Rectal smooth muscle tissue (tissue), 1 donor: ENCODE measurements at regions not wholly inside any gene's neighbourhood (a gene's known extent, or its start where the extent isn't known, plus 50 kb on each side); places are given as distances from the start of the nearest gene placed in this dataset.

Source experiments
- H3K27ac ChIP-seq: one replicate; pipeline ENCODE4 v1.7.0; 2013; ENCODE audit warnings: low read depth, low read length, inconsistent platforms
- H3K27me3 ChIP-seq: one replicate; pipeline ENCODE4 v1.7.0; 2013; ENCODE audit warnings: low read length; ENCODE audit not compliant: control insufficient read depth, insufficient read depth
- H3K36me3 ChIP-seq: one replicate; pipeline ENCODE4 v1.7.0; 2013; ENCODE audit warnings: low read length; ENCODE audit not compliant: control insufficient read depth, insufficient read depth
- H3K4me1 ChIP-seq: one replicate; pipeline ENCODE4 v1.7.0; 2013; ENCODE audit warnings: low read length; ENCODE audit not compliant: control insufficient read depth, insufficient read depth
- H3K4me3 ChIP-seq: one replicate; pipeline ENCODE4 v1.7.0; 2013; ENCODE audit warnings: low read length
- H3K9ac ChIP-seq: one replicate; pipeline ENCODE4 v1.7.0; 2013; ENCODE audit warnings: low read length

- Histone ChIP-seq H3K9ac (no peak overlapping the region), H3K36me3 (no peaks in the 10 kb centered on the region), H3K27ac (no peak overlapping the region), H3K27me3 (no peaks in the 10 kb centered on the region), H3K4me3 (no peak overlapping the region), H3K4me1 (no peaks in the 10 kb centered on the region)
These were observed 821.5 kb upstream of the C9orf72 start for GRCh38 chr9:28394774-28395173.

- Histone ChIP-seq H3K27me3 (no peaks in the 10 kb centered on the region), H3K27ac (no peak overlapping the region), H3K4me3 (no peak overlapping the region), H3K36me3 (no peaks in the 10 kb centered on the region), H3K4me1 (no peaks in the 10 kb centered on the region), H3K9ac (no peak overlapping the region)
These were observed 822.8 kb upstream of the C9orf72 start for GRCh38 chr9:28396058-28396457.

GRCh38 chr9:28407351-28407750 is 834.1 kb upstream of the C9orf72 start:
- Histone ChIP-seq H3K4me3 (no peak overlapping the region), H3K27me3 (no peaks in the 10 kb centered on the region), H3K9ac (no peak overlapping the region), H3K27ac (no peak overlapping the region), H3K4me1 (no peaks in the 10 kb centered on the region), H3K36me3 (no peaks in the 10 kb centered on the region)

GRCh38 chr9:28409919-28410318 is 836.6 kb upstream of the C9orf72 start:
- Histone ChIP-seq H3K4me3 (no peak overlapping the region), H3K4me1 (no peaks in the 10 kb centered on the region), H3K9ac (no peak overlapping the region), H3K27me3 (no peaks in the 10 kb centered on the region), H3K36me3 (no peaks in the 10 kb centered on the region), H3K27ac (no peak overlapping the region)

- no peak overlapping the region for H3K27ac ChIP-seq
- H3K9ac ChIP-seq = no peak overlapping the region
- no peaks in the 10 kb centered on the region for H3K36me3 ChIP-seq
These were observed 837.1 kb upstream of the C9orf72 start for GRCh38 chr9:28410411-28410810.

GRCh38 chr9:28413471-28413870 is 840.2 kb upstream of the C9orf72 start:
- H3K9ac ChIP-seq = no peak overlapping the region
- no peak overlapping the region for H3K27ac ChIP-seq
- no peaks in the 10 kb centered on the region for H3K27me3 ChIP-seq
- no peaks in the 10 kb centered on the region for H3K4me1 ChIP-seq
- no peak overlapping the region for H3K4me3 ChIP-seq
- H3K36me3 ChIP-seq = no peaks in the 10 kb centered on the region

More at GRCh38 chr9:28410411-28410810, 837.1 kb upstream of the C9orf72 start:
- Histone ChIP-seq H3K27me3 (no peaks in the 10 kb centered on the region), H3K4me1 (no peaks in the 10 kb centered on the region), H3K4me3 (no peak overlapping the region)

GRCh38 chr9:28423255-28423654 is 850.0 kb upstream of the C9orf72 start:
- no peaks in the 10 kb centered on the region for H3K4me1 ChIP-seq
- H3K36me3 ChIP-seq = no peaks in the 10 kb centered on the region
- no peak overlapping the region for H3K27ac ChIP-seq
- H3K27me3 ChIP-seq = no peaks in the 10 kb centered on the region
- H3K4me3 ChIP-seq = no peak overlapping the region
- no peak overlapping the region for H3K9ac ChIP-seq

GRCh38 chr9:28435456-28435855 is 862.2 kb upstream of the C9orf72 start:
- Histone ChIP-seq H3K4me1 (no peaks in the 10 kb centered on the region), H3K27ac (no peak overlapping the region), H3K9ac (no peak overlapping the region), H3K4me3 (no peak overlapping the region), H3K27me3 (no peaks in the 10 kb centered on the region), H3K36me3 (no peaks in the 10 kb centered on the region)

GRCh38 chr9:28439688-28440087 is 866.4 kb upstream of the C9orf72 start:
- no peaks in the 10 kb centered on the region for H3K27me3 ChIP-seq
- H3K4me1 ChIP-seq = no peaks in the 10 kb centered on the region
- no peaks in the 10 kb centered on the region for H3K36me3 ChIP-seq
- H3K4me3 ChIP-seq = no peak overlapping the region
- no peak overlapping the region for H3K27ac ChIP-seq
- H3K9ac ChIP-seq = no peak overlapping the region

- H3K27me3 ChIP-seq = no peaks in the 10 kb centered on the region
These were observed 870.2 kb upstream of the C9orf72 start for GRCh38 chr9:28443461-28443860.

GRCh38 chr9:28444637-28445036 is 871.4 kb upstream of the C9orf72 start:
- Histone ChIP-seq H3K36me3 (no peaks in the 10 kb centered on the region), H3K4me1 (no peaks in the 10 kb centered on the region), H3K27me3 (no peaks in the 10 kb centered on the region), H3K27ac (no peak overlapping the region), H3K9ac (no peak overlapping the region), H3K4me3 (no peak overlapping the region)

More at GRCh38 chr9:28443461-28443860, 870.2 kb upstream of the C9orf72 start:
- Histone ChIP-seq H3K4me3 (no peak overlapping the region), H3K27ac (no peak overlapping the region), H3K4me1 (no peaks in the 10 kb centered on the region), H3K9ac (no peak overlapping the region), H3K36me3 (no peaks in the 10 kb centered on the region)

GRCh38 chr9:28445211-28445610 is 871.9 kb upstream of the C9orf72 start:
- Histone ChIP-seq H3K4me1 (no peaks in the 10 kb centered on the region), H3K9ac (no peak overlapping the region), H3K4me3 (no peak overlapping the region)

GRCh38 chr9:28453918-28454317 is 880.6 kb upstream of the C9orf72 start:
- Histone ChIP-seq H3K4me1 (no peaks in the 10 kb centered on the region), H3K9ac (no peak overlapping the region), H3K27ac (no peak overlapping the region), H3K4me3 (no peak overlapping the region), H3K36me3 (no peaks in the 10 kb centered on the region), H3K27me3 (no peaks in the 10 kb centered on the region)

More at GRCh38 chr9:28445211-28445610, 871.9 kb upstream of the C9orf72 start:
- H3K27me3 ChIP-seq = no peaks in the 10 kb centered on the region
- H3K36me3 ChIP-seq = no peaks in the 10 kb centered on the region
- H3K27ac ChIP-seq = no peak overlapping the region
